Heart right ventricle (tissue), 16 donors: ENCODE measurements at regions not wholly inside any gene's neighbourhood (a gene's known extent, or its start where the extent isn't known, plus 50 kb on each side); places are given as distances from the start of the nearest gene placed in this dataset.
"Not testable (repeated sequence)": the region's sequence is repeated elsewhere in the genome, so short reads cannot be mapped to it uniquely, and the experiment has no call there.

Experiments used
- ATAC-seq, 8 donors: fragments of 200-7000 bp; cut with Tn5 transposase; one replicate each; pipeline ENCODE4 v1.9.1; 2020; ENCODE audit warnings: mild to moderate bottlenecking in 8 of 8, moderate library complexity in 8 of 8, moderate number of reproducible peaks in 1 of 8
- DNase-seq, 2 donors: peaks; one replicate each; pipeline ENCODE4 v3.0.0-alpha.2; 2020
- H3K27ac ChIP-seq, 10 donors: fragments of 200-600 bp; sonication (generic) in 2 of 10; one replicate each; pipeline versions ENCODE4 v1.5.0 to v1.8.0; 2020 to 2022; ENCODE audit warnings: mild to moderate bottlenecking in 3 of 10
- H3K27me3 ChIP-seq, 7 donors: fragments of 200-600 bp; one replicate each; pipeline ENCODE4 v1.8.0; 2021 to 2022; ENCODE audit warnings: mild to moderate bottlenecking in 2 of 7
- H3K36me3 ChIP-seq, 9 donors: fragments of 200-600 bp; sonication (generic) in 1 of 9; one replicate each; pipeline versions ENCODE4 v1.5.0 to v1.8.0; 2020 to 2022; ENCODE audit warnings: mild to moderate bottlenecking in 2 of 9
- H3K4me1 ChIP-seq, 9 donors: fragments of 200-600 bp; sonication (generic) in 1 of 9; one replicate each; pipeline versions ENCODE4 v1.5.0 to v1.8.0; 2020 to 2022; ENCODE audit warnings: mild to moderate bottlenecking in 4 of 9
- H3K4me3 ChIP-seq, 10 donors: fragments of 200-600 bp; sonication (generic) in 2 of 10; one replicate each; pipeline versions ENCODE4 v1.5.0 to v1.8.0; 2020 to 2022; ENCODE audit warnings: mild to moderate bottlenecking in 7 of 10, moderate library complexity in 2 of 10
- H3K9me3 ChIP-seq, 11 donors: fragments of 200-600 bp in 10 of 11; sonication (generic) in 2 of 11; one replicate each; pipeline versions ENCODE4 v1.5.0 to v1.8.0; 2013 to 2022; ENCODE audit warnings: mild to moderate bottlenecking in 2 of 11, control low read depth in 1 of 11, moderate library complexity in 1 of 11
- WGBS, 2 donors: extraction: QIAGEN DNeasy Blood & Tissue Kit; methylation state at CpG; one replicate each; pipeline ENCODE4 v1.1.7; 2013; ENCODE audit warnings: inconsistent platforms in 1 of 2; 5-methylcytosine and 5-hydroxymethylcytosine counted together
- intact Hi-C, 10 donors: fragments of 100-400 bp; cut with DNase I; formaldehyde crosslinking; loops; one replicate each; pipeline versions ENCODE4 v1.11.1 to v1.14.2; 2022
- TF ChIP-seq, protein P1 (sequence below), 9 donors: fragments of 200-600 bp; sonication (generic) in 2 of 9; IDR thresholded peaks; one replicate each; pipeline versions ENCODE4 v1.5.0 to v1.8.0; 2021 to 2022; ENCODE audit warnings: antibody characterized with exemption in 9 of 9, mild to moderate bottlenecking in 5 of 9, moderate library complexity in 1 of 9
- donor health status: Arrhythmogenic right ventricular cardiomyopathy.
- donor health status: ischemic (EF 13 %, LVEDD 7.1; RV severe dilation, severe dysfunction).
- donor health status: healthy with polysubstance abuse.
- donor health status: DM: no; HTN: yes; CAD: no.
- donor health status: DM: no; HTN: no; CAD: no.
- donor health status: ischemic (EF 25% LVEDD 6.9; RV normal size, moderate dysfunction).
- donor health status: ischemic (EF 25% LVEDD 5.7; RV mildly dilated, moderate dysfunction).
- donor health status: healthy.
- donor health status: DM: yes; HTN: yes; CAD: no.
- donor health status: Ischemic cardiomyopathy.
- donor health status: ischemic (EF 35%, LVEDD 5.7; RV mildly dilated, moderate dysfunction).
- donor health status: nonischemic (EF 11% LVEDD 7.7; RV severe dilation, severe dysfunction).
- donor health status: DM: yes; HTN: yes; CAD: no.
- donor health status: PGD.
- donor health status: ischemic (EF 29% LVEDD 5.4; RV normal size, mild dysfunction).
- donor health status: nonischemic (EF 23%, LVEDD 6.1; RV moderate dilation, normal function).

DNA sequence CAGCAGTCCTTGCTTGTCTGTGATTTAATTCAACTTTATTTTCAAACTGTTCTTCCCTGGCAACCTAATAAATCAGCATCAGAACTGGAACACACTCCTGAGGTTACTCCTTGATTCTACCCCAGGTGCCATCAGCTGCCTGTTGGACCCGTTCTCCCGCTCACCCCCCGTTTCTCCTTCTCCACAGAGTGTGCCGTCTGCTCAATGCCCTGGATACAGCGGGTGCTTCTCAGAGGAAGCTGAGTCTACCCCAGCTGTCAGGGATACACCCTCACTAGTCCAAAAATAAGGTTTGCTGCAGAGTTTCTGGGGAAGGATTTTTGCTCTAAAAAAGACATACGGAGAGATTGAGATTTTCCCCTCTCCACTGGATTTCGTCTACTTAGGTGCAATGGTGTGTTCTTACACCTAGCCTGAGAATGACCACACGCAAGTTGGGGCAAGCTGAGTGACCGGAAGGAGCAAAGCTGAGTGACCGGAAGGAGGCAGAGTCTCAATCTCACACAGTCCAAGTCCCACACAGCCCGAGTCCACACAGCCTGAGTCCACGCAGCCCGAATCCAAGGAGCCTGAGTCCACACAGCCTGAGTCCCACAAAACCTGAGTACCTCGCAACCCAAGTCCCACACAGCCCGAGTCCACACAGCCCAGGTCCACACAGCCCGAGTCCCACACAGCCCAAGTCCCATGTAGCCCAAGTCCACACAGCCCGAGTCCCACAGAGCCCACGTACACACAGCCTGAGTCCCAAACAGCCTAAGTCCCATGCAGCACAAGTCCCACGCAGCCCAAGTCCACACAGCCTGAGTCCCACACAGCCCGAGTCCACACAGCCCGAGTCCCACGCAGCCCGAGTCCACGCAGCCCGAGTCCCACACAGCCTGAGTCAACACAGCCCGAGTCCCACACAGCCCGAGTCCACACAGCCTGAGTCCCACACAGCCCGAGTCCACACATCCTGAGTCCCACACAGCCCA is 58.6 kb upstream of the DACT2 start:
- Histone ChIP-seq H3K4me3 (peak overlapping the region in 2 of 10 donors; percentile 0 to 13), H3K4me1 (peaks cover 0 to 8% (median 5%) of the 10 kb centered on the region in 9 donors), H3K9me3 (no peaks in the 10 kb centered on the region), H3K36me3 (no peaks in the 10 kb centered on the region), H3K27ac (peak overlapping the region in 6 of 10 donors; percentile 8 to 77 (median 56)), H3K27me3 (peaks cover 0 to 22% (median 0%) of the 10 kb centered on the region in 7 donors)
- DNase-seq (peak in 1 of 2 donors; percentile 23), ATAC-seq (peak; percentile 34 to 66 (median 56))
- intact Hi-C loops = loop anchor here in 4 of 10 donors (2.0 to 10.0 kb wide), 5 partner anchors 67 to 167 kb away; partner anchors contain the start of gene SMOC2 (in 1 of the 4)
- 84 to 90% methylated on average over 28 of the region's 28 CpGs for WGBS, 2 donors
- TF ChIP-seq, protein P1, sequence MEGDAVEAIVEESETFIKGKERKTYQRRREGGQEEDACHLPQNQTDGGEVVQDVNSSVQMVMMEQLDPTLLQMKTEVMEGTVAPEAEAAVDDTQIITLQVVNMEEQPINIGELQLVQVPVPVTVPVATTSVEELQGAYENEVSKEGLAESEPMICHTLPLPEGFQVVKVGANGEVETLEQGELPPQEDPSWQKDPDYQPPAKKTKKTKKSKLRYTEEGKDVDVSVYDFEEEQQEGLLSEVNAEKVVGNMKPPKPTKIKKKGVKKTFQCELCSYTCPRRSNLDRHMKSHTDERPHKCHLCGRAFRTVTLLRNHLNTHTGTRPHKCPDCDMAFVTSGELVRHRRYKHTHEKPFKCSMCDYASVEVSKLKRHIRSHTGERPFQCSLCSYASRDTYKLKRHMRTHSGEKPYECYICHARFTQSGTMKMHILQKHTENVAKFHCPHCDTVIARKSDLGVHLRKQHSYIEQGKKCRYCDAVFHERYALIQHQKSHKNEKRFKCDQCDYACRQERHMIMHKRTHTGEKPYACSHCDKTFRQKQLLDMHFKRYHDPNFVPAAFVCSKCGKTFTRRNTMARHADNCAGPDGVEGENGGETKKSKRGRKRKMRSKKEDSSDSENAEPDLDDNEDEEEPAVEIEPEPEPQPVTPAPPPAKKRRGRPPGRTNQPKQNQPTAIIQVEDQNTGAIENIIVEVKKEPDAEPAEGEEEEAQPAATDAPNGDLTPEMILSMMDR (IDR thresholded peaks at IDR 0.05) = no peak

DNA sequence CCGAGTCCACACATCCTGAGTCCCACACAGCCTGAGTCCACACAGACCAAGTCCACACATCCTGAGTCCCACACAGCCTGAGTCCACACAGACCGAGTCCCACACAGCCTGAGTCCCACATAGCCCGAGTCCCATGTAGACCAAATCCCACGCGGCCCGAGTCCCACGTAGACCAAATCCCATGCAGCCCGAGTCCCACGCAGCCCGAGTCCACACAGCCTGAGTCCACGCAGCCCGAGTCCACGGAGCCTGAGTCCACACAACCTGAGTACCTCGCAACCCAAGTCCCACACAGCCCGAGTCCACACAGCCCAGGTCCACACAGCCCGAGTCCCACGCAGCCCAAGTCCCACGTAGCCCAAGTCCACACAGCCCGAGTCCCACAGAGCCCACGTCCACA is 60.0 kb upstream of the DACT2 start:
- not testable (repeated sequence) for H3K4me1 ChIP-seq, H3K9me3 ChIP-seq, H3K4me3 ChIP-seq, H3K27ac ChIP-seq, H3K36me3 ChIP-seq, DNase-seq, ATAC-seq
- WGBS, 2 donors = 85 to 86% methylated on average over 19 to 20 of the region's 20 CpGs
- H3K27me3 ChIP-seq = peaks cover 0 to 14% (median 0%) of the 10 kb centered on the region in 7 donors
- intact Hi-C loops = loop anchor here in 4 of 10 donors (5.0 to 10.0 kb wide), 4 partner anchors 65 to 165 kb away; partner anchors contain the start of gene SMOC2 (in 1 of the 4)

DNA sequence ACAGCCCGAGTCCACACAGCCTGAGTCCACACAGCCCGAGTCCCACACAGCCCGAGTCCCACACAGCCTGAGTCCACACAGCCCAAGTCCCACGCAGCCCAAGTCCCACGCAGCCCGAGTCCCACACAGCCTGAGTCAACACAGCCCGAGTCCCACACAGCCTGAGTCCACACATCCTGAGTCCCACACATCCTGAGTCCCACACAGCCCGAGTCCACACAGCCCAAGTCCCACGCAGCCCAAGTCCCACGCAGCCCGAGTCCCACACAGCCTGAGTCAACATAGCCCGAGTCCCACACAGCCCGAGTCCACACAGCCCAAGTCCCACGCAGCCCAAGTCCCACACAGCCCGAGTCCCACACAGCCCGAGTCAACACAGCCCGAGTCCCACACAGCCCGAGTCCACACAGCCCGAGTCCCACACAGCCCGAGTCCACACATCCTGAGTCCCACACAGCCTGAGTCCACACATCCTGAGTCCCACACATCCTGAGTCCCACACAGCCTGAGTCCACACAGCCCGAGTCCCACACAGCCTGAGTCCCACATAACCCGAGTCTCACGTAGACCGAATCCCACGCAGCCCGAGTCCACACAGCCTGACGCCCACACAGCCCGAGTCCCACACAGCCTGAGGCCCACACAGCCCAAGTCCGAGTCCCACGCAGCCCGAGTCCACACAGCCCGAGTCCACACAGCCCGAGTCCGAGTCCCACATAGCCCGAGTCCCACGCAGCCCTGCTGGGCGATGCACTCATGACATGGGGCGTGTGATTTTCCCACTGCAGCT is 60.6 kb upstream of the SMOC2 start:
- 94 to 95% methylated on average over 36 to 38 of the region's 38 CpGs for WGBS, 2 donors
- H3K9me3 ChIP-seq, H3K4me1 ChIP-seq, intact Hi-C loops, H3K27ac ChIP-seq, H3K36me3 ChIP-seq, H3K27me3 ChIP-seq, H3K4me3 ChIP-seq, ATAC-seq, DNase-seq: not testable (repeated sequence)

DNA sequence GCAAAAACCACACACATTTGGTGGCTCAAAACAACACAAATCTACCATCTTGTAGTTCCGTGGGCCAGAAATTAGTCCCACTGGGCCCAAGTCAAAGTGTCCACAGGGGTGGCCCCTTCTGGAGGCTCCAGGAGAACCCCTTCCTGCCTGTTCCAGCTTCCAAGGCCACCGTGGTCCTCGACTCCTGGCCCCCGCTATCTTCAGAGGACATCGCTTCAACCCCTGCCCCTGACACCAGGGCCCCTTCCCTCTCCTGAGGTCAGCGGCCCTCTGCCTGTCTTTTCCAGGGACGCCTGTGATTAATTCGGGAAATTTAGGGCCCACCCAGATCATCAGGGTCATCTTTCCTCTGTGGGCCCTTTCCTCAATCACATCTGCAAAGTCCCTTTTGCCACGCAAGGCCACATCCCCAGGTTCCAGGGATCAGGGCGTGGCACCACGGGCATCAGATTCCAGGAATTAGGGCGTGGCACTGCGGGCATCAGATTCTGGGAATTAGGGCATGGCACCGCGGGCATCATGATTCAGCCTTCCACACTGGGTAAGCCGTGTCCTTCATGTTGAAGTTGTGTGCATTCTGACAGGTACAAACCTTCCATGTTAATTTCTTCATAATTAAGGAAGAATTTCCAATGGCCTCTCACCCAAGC is 59.9 kb upstream of the SMOC2 start:
- TF ChIP-seq, protein P1 (IDR thresholded peaks at IDR 0.05) = no peak

More for the DNA sequence above, 59.9 kb upstream of the SMOC2 start:
- ATAC-seq (no peak), DNase-seq (no peak)
- H3K27ac ChIP-seq = no peak overlapping the region
- H3K27me3 ChIP-seq = peaks cover 0 to 6% (median 0%) of the 10 kb centered on the region in 7 donors
- no peaks in the 10 kb centered on the region for H3K36me3 ChIP-seq
- no peak overlapping the region for H3K4me3 ChIP-seq
- intact Hi-C loops = no loop called here
- H3K9me3 ChIP-seq = no peaks in the 10 kb centered on the region
- 91 to 96% methylated on average over 16 of the region's 16 CpGs for WGBS, 2 donors
- peaks cover 0 to 12% (median 5%) of the 10 kb centered on the region in 9 donors for H3K4me1 ChIP-seq
